ENCODE measurements at regions not wholly inside any gene's neighbourhood (a gene's known extent, or its start where the extent isn't known, plus 50 kb on each side); places are given as distances from the start of the nearest gene placed in this dataset.
"Not testable (repeated sequence)": the region's sequence is repeated elsewhere in the genome, so short reads cannot be mapped to it uniquely, and the experiment has no call there.

GRCh38 chr2:43010438-43011157 lies 215.8 kb downstream of the ZFP36L2 start:
- DNase-seq: no peak

- DNase-seq: no peak
Observed at GRCh38 chr2:43009448-43009847, 217.0 kb downstream of the ZFP36L2 start.

- no peak for DNase-seq
Observed at GRCh38 chr2:43008388-43008787, 216.0 kb upstream of the HAAO start.

- DNase-seq: no peak
Observed at GRCh38 chr2:43007901-43008300, 215.5 kb upstream of the HAAO start.

- DNase-seq: no peak
Observed at GRCh38 chr2:43006834-43007543, 214.6 kb upstream of the HAAO start.

GRCh38 chr2:43005975-43006833 lies 213.8 kb upstream of the HAAO start:
- DNase-seq: no peak

- DNase-seq: no peak
Observed at GRCh38 chr2:43005245-43005974, 213.0 kb upstream of the HAAO start.

- no peak for DNase-seq
Observed at GRCh38 chr2:43004879-43005244, 212.5 kb upstream of the HAAO start.

GRCh38 chr2:43004126-43004865 lies 211.9 kb upstream of the HAAO start:
- DNase-seq: not testable (repeated sequence)

GRCh38 chr2:43003702-43004101 lies 211.3 kb upstream of the HAAO start:
- no peak for DNase-seq

- DNase-seq: no peak
Observed at GRCh38 chr2:43001787-43002468, 209.5 kb upstream of the HAAO start.

- no peak for DNase-seq
Observed at GRCh38 chr2:43001055-43001378, 208.6 kb upstream of the HAAO start.

- no peak for DNase-seq
Observed at GRCh38 chr2:43000242-43001054, 208.1 kb upstream of the HAAO start.

GRCh38 chr2:42999856-43000241 lies 207.5 kb upstream of the HAAO start:
- no peak for DNase-seq

- no peak for DNase-seq
Observed at GRCh38 chr2:42999391-42999841, 207.0 kb upstream of the HAAO start.

- no peak for DNase-seq
Observed at GRCh38 chr2:42998721-42999120, 206.3 kb upstream of the HAAO start.

- DNase-seq: no peak
Observed at GRCh38 chr2:42996528-42996927, 204.1 kb upstream of the HAAO start.

GRCh38 chr2:42995752-42996422 lies 203.5 kb upstream of the HAAO start:
- DNase-seq: no peak

- not testable (repeated sequence) for DNase-seq
Observed at GRCh38 chr2:42989283-42990081, 197.1 kb upstream of the HAAO start.
